H1 (cell line): ENCODE measurements at regions not wholly inside any gene's neighbourhood (a gene's known extent, or its start where the extent isn't known, plus 50 kb on each side); places are given as distances from the start of the nearest gene placed in this dataset.

Experiments used
- CTCF ChIA-PET: fragments of 300-600 bp; sonication (Branson Sonifier 250); formaldehyde crosslinking; loops from one replicate; lab custom pipeline; 2021; ENCODE audit not compliant: partially characterized antibody; lab: Charles Lee
- POLR2A ChIA-PET: fragments of 300-600 bp; sonication (Branson Sonifier 250); formaldehyde crosslinking; loops from one replicate; lab custom pipeline; 2021; ENCODE audit warnings: inconsistent platforms; ENCODE audit not compliant: partially characterized antibody; lab: Charles Lee
- DNase-seq, 2 experiments: peaks; one replicate each; pipeline versions ENCODE4 v3.0.0 to v3.0.0-alpha.2; 2010 to 2022; ENCODE audit warnings: low spot score in 2 of 2, low read depth in 1 of 2, mixed read lengths in 1 of 2
- FAIRE-seq: peaks from 2 replicates; lab custom pipeline; 2011; peaks lifted over from hg19 to GRCh38; lab: Jason Lieb, UNC
- H2AFZ ChIP-seq: 2 replicates; pipeline ENCODE4 v1.8.1; 2012; ENCODE audit warnings: low read length, inconsistent platforms
- H2AK5ac ChIP-seq: 2 replicates; pipeline ENCODE4 v1.6.1; 2013; ENCODE audit warnings: low read depth, low read length
- H2BK120ac ChIP-seq: replicated peaks from 2 replicates; pipeline ENCODE3; 2013; ENCODE audit warnings: low read depth, low read length, inconsistent platforms
- H2BK12ac ChIP-seq: 2 replicates; pipeline ENCODE4 v1.6.1; 2013; ENCODE audit warnings: low read depth, low read length
- H2BK15ac ChIP-seq: 2 replicates; pipeline ENCODE4 v1.6.1; 2013; ENCODE audit warnings: low read length
- H2BK20ac ChIP-seq: 2 replicates; pipeline ENCODE4 v1.6.1; 2013; ENCODE audit warnings: low read length
- H2BK5ac ChIP-seq: 2 replicates; pipeline ENCODE4 v1.6.1; 2013; ENCODE audit warnings: low read depth, low read length
- H3K14ac ChIP-seq: 2 replicates; pipeline ENCODE4 v1.6.1; 2013; ENCODE audit warnings: inconsistent platforms; ENCODE audit not compliant: insufficient read length
- H3K18ac ChIP-seq: 2 replicates; pipeline ENCODE4 v1.6.1; 2013; ENCODE audit warnings: low read length; ENCODE audit errors: extremely low read depth
- H3K23ac ChIP-seq: 2 replicates; pipeline ENCODE4 v1.6.1; 2013; ENCODE audit warnings: inconsistent platforms; ENCODE audit not compliant: insufficient read length
- H3K23me2 ChIP-seq: 2 replicates; pipeline ENCODE4 v1.6.1; 2013; ENCODE audit warnings: low read depth, low read length
- H3K27ac ChIP-seq: 2 replicates; pipeline ENCODE4 v1.6.1; 2011; ENCODE audit warnings: low read depth, low read length, inconsistent platforms
- H3K27me3 ChIP-seq, 4 experiments: replicated peaks in 1 of 4; 1 replicate in 1 of 4; 2 replicates in 3 of 4; pipeline versions ENCODE4 v1.6.1 to v1.8.1; 2011 to 2013; ENCODE audit warnings: low read length in 3 of 4, mild to moderate bottlenecking in 3 of 4, inconsistent platforms in 2 of 4, mixed read lengths in 2 of 4, moderate library complexity in 1 of 4; ENCODE audit not compliant: control insufficient read depth in 3 of 4, insufficient read depth in 3 of 4; ENCODE audit errors: extremely low read depth in 1 of 4
- H3K36me3 ChIP-seq, 4 experiments: 2 replicates each; pipeline versions ENCODE4 v1.6.1 to v1.8.1; 2011 to 2013; ENCODE audit warnings: mild to moderate bottlenecking in 4 of 4, low read length in 3 of 4, moderate library complexity in 2 of 4, control low read depth in 1 of 4, inconsistent platforms in 1 of 4; ENCODE audit not compliant: insufficient read depth in 4 of 4, control insufficient read depth in 2 of 4
- H3K4ac ChIP-seq: replicated peaks from 2 replicates; pipeline ENCODE3; 2013; ENCODE audit warnings: low read length, low read depth, mixed read lengths, inconsistent platforms; ENCODE audit not compliant: insufficient read length
- H3K4me1 ChIP-seq, 4 experiments: replicated peaks in 1 of 4; 1 replicate in 1 of 4; 2 replicates in 3 of 4; pipeline versions ENCODE4 v1.6.1 to v1.8.1; 2011 to 2013; ENCODE audit warnings: low read length in 3 of 4, inconsistent platforms in 2 of 4, mixed read lengths in 1 of 4; ENCODE audit not compliant: insufficient read depth in 4 of 4, control insufficient read depth in 3 of 4
- H3K4me2 ChIP-seq, 2 experiments: 2 replicates each; pipeline versions ENCODE4 v1.6.1 to v1.8.1; 2011 to 2013; ENCODE audit warnings: low read depth in 2 of 2, low read length in 2 of 2, control low read depth in 1 of 2, inconsistent platforms in 1 of 2, mild to moderate bottlenecking in 1 of 2; ENCODE audit not compliant: insufficient read depth in 1 of 2
- H3K4me3 ChIP-seq, 4 experiments: fragments of 200-600, 300-600 bp in 1 of 4; sonication (generic), shearing (Covaris generic), sonication (Bioruptor Twin) in 1 of 4; 2 replicates each; pipeline versions ENCODE4 v1.5.1 to v1.8.1; 2011 to 2016; ENCODE audit warnings: low read length in 4 of 4, low read depth in 3 of 4, control low read depth in 2 of 4, inconsistent platforms in 2 of 4, mild to moderate bottlenecking in 2 of 4, mixed read lengths in 1 of 4, moderate library complexity in 1 of 4; ENCODE audit not compliant: insufficient read depth in 2 of 4; ENCODE audit errors: extremely low read depth in 1 of 4
- H3K56ac ChIP-seq: replicated peaks from 2 replicates; pipeline ENCODE3; 2013; ENCODE audit warnings: low read depth, mild to moderate bottlenecking, mixed read lengths, low read length, inconsistent platforms; ENCODE audit not compliant: insufficient read length
- H3K79me1 ChIP-seq: 2 replicates; pipeline ENCODE4 v1.6.1; 2013; ENCODE audit warnings: low read depth, low read length, control low read depth
- H3K79me2 ChIP-seq, 2 experiments: 2 replicates each; pipeline versions ENCODE4 v1.6.1 to v1.8.1; 2012 to 2013; ENCODE audit warnings: low read length in 2 of 2, mild to moderate bottlenecking in 2 of 2, inconsistent platforms in 1 of 2; ENCODE audit not compliant: insufficient read depth in 2 of 2, control insufficient read depth in 1 of 2
- H3K9ac ChIP-seq, 4 experiments: replicated peaks in 1 of 4; 1 replicate in 1 of 4; 2 replicates in 3 of 4; pipeline versions ENCODE4 v1.6.1 to v1.8.1; 2011 to 2013; ENCODE audit warnings: low read depth in 3 of 4, low read length in 3 of 4, control low read depth in 2 of 4, mild to moderate bottlenecking in 2 of 4, moderate library complexity in 2 of 4, inconsistent platforms in 1 of 4; ENCODE audit errors: extremely low read depth in 1 of 4
- H3K9me3 ChIP-seq, 2 experiments: 2 replicates each; pipeline versions ENCODE4 v1.6.1 to v1.8.1; 2012 to 2013; ENCODE audit warnings: mild to moderate bottlenecking in 2 of 2, moderate library complexity in 2 of 2, control low read depth in 1 of 2, inconsistent platforms in 1 of 2, low read depth in 1 of 2, low read length in 1 of 2, mixed read lengths in 1 of 2; ENCODE audit not compliant: insufficient read depth in 2 of 2
- H4K20me1 ChIP-seq, 2 experiments: replicated peaks in 1 of 2; 2 replicates each; pipeline versions ENCODE3 to v1.8.1; 2011 to 2013; ENCODE audit warnings: inconsistent platforms in 2 of 2, low read length in 2 of 2, mild to moderate bottlenecking in 1 of 2; ENCODE audit not compliant: insufficient read depth in 2 of 2, control insufficient read depth in 1 of 2
- H4K5ac ChIP-seq: 2 replicates; pipeline ENCODE4 v1.6.1; 2013; ENCODE audit warnings: low read length, low read depth, mixed read lengths, inconsistent platforms; ENCODE audit not compliant: insufficient read length
- H4K8ac ChIP-seq: 2 replicates; pipeline ENCODE4 v1.8.0; 2013; ENCODE audit warnings: mild to moderate bottlenecking, moderate library complexity, low read length, inconsistent platforms; ENCODE audit not compliant: insufficient read depth; ENCODE audit errors: extremely low read depth
- H4K91ac ChIP-seq: replicated peaks from 2 replicates; pipeline ENCODE3; 2013; ENCODE audit warnings: low read length, mixed read lengths, inconsistent platforms; ENCODE audit not compliant: insufficient read length
- BCL11A ChIP-seq, 2 experiments: IDR thresholded peaks; one replicate each; pipeline ENCODE4 v1.6.1; 2011; ENCODE audit warnings: low read depth in 2 of 2, low read length in 2 of 2, mild to moderate bottlenecking in 2 of 2
- BRCA1 ChIP-seq: IDR thresholded peaks from 2 replicates; pipeline ENCODE4 v1.6.1; 2012; ENCODE audit warnings: low read depth, low read length, improper control_type of control experiment
- CBX8 ChIP-seq: fragments of 300-800, 300-1000 bp; sonication (generic); IDR thresholded peaks from 2 replicates; pipeline ENCODE4 v1.7.1; 2016; ENCODE audit warnings: low read depth, low read length, borderline replicate concordance
- CREB1 ChIP-seq: IDR thresholded peaks from 2 replicates; pipeline ENCODE4 v1.6.1; 2012; ENCODE audit warnings: inconsistent platforms
- EZH2 ChIP-seq: fragments of 200-600 bp; sonication (generic); IDR thresholded peaks from 2 replicates; pipeline ENCODE4 v1.7.1; 2012; ENCODE audit warnings: low read depth, mild to moderate bottlenecking, moderate library complexity, low read length, inconsistent platforms; ENCODE audit not compliant: severe bottlenecking
- POU5F1 ChIP-seq: IDR thresholded peaks from 2 replicates; pipeline ENCODE4 v1.6.1; 2011; ENCODE audit warnings: low read depth, mild to moderate bottlenecking, low read length, moderate library complexity
- RFX5 ChIP-seq: IDR thresholded peaks from 2 replicates; pipeline ENCODE4 v1.6.1; 2011; ENCODE audit warnings: low read depth, low read length, improper control_type of control experiment, borderline replicate concordance
- TCF12 ChIP-seq: IDR thresholded peaks from 2 replicates; pipeline ENCODE4 v1.6.1; 2011; ENCODE audit warnings: low read depth, mild to moderate bottlenecking, low read length
- ZNF274 ChIP-seq: IDR thresholded peaks from 2 replicates; pipeline ENCODE4 v1.7.0; 2012; ENCODE audit warnings: low read length, borderline replicate concordance; ENCODE audit errors: extremely low read depth
- WGBS, 2 experiments: shearing (Covaris generic) in 1 of 2; methylation state at CpG; one replicate each; pipeline versions ENCODE4 v1.1.6 to v1.1.7; 2013 to 2015; ENCODE audit warnings: low lambda C conversion rate in 2 of 2, mixed read lengths in 2 of 2, inconsistent platforms in 1 of 2, low coverage in 1 of 2, missing lambda C conversion rate in 1 of 2; ENCODE audit not compliant: insufficient replicate concordance in 2 of 2, insufficient coverage in 1 of 2, insufficient read length in 1 of 2; ENCODE audit errors: extremely low coverage in 1 of 2, missing lambda C conversion rate in 1 of 2; 5-methylcytosine and 5-hydroxymethylcytosine counted together
- TF ChIP-seq, protein P1 (sequence below): IDR thresholded peaks from 2 replicates; pipeline ENCODE4 v1.6.1; 2012; ENCODE audit warnings: low read length, inconsistent platforms

DNA sequence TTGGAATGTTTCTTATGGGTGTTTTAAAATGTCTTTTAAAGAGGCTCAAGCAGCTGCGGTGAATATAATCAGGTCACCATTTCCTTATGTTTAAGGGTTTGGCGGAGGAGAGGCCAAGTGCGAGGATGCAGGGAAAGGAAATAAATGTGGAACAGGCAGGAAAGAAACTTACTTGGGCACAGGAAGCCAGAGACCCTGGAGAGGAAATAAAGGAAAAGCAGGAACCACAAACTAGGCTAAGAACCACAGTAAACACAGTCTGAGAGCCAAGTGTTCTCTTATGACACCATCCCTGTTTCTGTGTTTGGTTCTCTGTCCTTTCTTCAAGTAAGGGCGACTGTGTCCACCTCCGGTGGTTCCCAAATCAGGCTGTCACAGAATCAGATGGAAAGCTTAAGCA, 166.5 kb downstream of the C9orf152 start:
- Histone ChIP-seq H4K8ac (no peak overlapping the region), H2AK5ac (no peak overlapping the region), H4K5ac (no peak overlapping the region), H2BK20ac (no peak overlapping the region), H3K4me3 (no peak overlapping the region), H2BK5ac (no peak overlapping the region), H3K4ac (no peak overlapping the region), H3K27ac (no peak overlapping the region), H2AFZ (no peak overlapping the region), H3K23ac (no peak overlapping the region), H3K23me2 (no peaks in the 10 kb centered on the region; the same call in 1 of the 2 replicates), H3K4me2 (no peak overlapping the region), H3K27me3 (no peaks in the 10 kb centered on the region), H3K4me1 (peaks cover 0 to 3% (median 0%) of the 10 kb centered on the region in 4 experiments; a peak in 2 of 7 replicates), H3K36me3 (no peaks in the 10 kb centered on the region), H2BK12ac (no peak overlapping the region), H3K79me2 (no peaks in the 10 kb centered on the region), H4K91ac (no peak overlapping the region), H3K18ac (no peak overlapping the region), H2BK15ac (no peak overlapping the region), H3K9ac (no peak overlapping the region), H3K56ac (no peak overlapping the region), H2BK120ac (no peak overlapping the region), H3K9me3 (no peaks in the 10 kb centered on the region), H3K79me1 (no peaks in the 10 kb centered on the region), H4K20me1 (no peaks in the 10 kb centered on the region), H3K14ac (no peak overlapping the region)
- ChIA-PET CTCF (interaction anchor here (0.6 to 1.1 kb wide), 4 partner anchors 13 to 792 kb away, joined by 3 to 4 read pairs (median 3); no protein-coding TSS in a partner anchor), POLR2A (no interaction called here)
- 92% methylated on average over 5 of the region's 5 CpGs; no CpG with 5 or more reads in 1 of the 2 experiments for WGBS, 2 experiments
- TF ChIP-seq EZH2 (no peak), BRCA1 (no peak), CREB1 (no peak), POU5F1 (no peak), ZNF274 (no peak), BCL11A (IDR thresholded peaks at IDR 0.05; ENCODE audit: low read depth in 2 of 2, low read length in 2 of 2) (no peak), CBX8 (no peak), TCF12 (no peak), RFX5 (no peak)
- TF ChIP-seq, protein P1, sequence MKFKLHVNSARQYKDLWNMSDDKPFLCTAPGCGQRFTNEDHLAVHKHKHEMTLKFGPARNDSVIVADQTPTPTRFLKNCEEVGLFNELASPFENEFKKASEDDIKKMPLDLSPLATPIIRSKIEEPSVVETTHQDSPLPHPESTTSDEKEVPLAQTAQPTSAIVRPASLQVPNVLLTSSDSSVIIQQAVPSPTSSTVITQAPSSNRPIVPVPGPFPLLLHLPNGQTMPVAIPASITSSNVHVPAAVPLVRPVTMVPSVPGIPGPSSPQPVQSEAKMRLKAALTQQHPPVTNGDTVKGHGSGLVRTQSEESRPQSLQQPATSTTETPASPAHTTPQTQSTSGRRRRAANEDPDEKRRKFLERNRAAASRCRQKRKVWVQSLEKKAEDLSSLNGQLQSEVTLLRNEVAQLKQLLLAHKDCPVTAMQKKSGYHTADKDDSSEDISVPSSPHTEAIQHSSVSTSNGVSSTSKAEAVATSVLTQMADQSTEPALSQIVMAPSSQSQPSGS, result no peak
- no peak for FAIRE-seq
- DNase-seq, result peak in 1 of 2 experiments; percentile 4
